ENCODE measurements at regions not wholly inside any gene's neighbourhood (a gene's known extent, or its start where the extent isn't known, plus 50 kb on each side); places are given as distances from the start of the nearest gene placed in this dataset.

GRCh38 chr6:167759912-167760311, 66.8 kb upstream of the AFDN start:
- H3K4me3 ChIP-seq (ENCODE audit: low read length) = no peak overlapping the region
- peaks cover 16% of the 10 kb centered on the region for H3K4me1 ChIP-seq (ENCODE audit: insufficient read depth, low read length)
- H3K27me3 ChIP-seq (ENCODE audit: insufficient read depth, low read length) = no peaks in the 10 kb centered on the region
- no peaks in the 10 kb centered on the region for H3K36me3 ChIP-seq (ENCODE audit: insufficient read depth, low read length)
- H3K9me3 ChIP-seq (ENCODE audit: low read length) = no peaks in the 10 kb centered on the region
- H2AFZ ChIP-seq (ENCODE audit: low read depth, low read length) = no peak overlapping the region

- Histone ChIP-seq H3K4me3 (ENCODE audit: low read length) (no peak overlapping the region), H3K27me3 (ENCODE audit: insufficient read depth, low read length) (no peaks in the 10 kb centered on the region), H3K36me3 (ENCODE audit: insufficient read depth, low read length) (no peaks in the 10 kb centered on the region), H3K9me3 (ENCODE audit: low read length) (no peaks in the 10 kb centered on the region), H2AFZ (ENCODE audit: low read depth, low read length) (no peak overlapping the region), H3K4me1 (ENCODE audit: insufficient read depth, low read length) (peaks cover 16% of the 10 kb centered on the region)
These were observed 65.5 kb upstream of the AFDN start for GRCh38 chr6:167760979-167761793.

GRCh38 chr6:167761794-167762258, 64.9 kb upstream of the AFDN start:
- Histone ChIP-seq H3K9me3 (ENCODE audit: low read length) (no peaks in the 10 kb centered on the region), H3K4me1 (ENCODE audit: insufficient read depth, low read length) (peaks cover 16% of the 10 kb centered on the region), H3K27me3 (ENCODE audit: insufficient read depth, low read length) (no peaks in the 10 kb centered on the region), H3K36me3 (ENCODE audit: insufficient read depth, low read length) (no peaks in the 10 kb centered on the region), H3K4me3 (ENCODE audit: low read length) (no peak overlapping the region), H2AFZ (ENCODE audit: low read depth, low read length) (no peak overlapping the region)

- Histone ChIP-seq H3K27me3 (ENCODE audit: insufficient read depth, low read length) (no peaks in the 10 kb centered on the region), H2AFZ (ENCODE audit: low read depth, low read length) (no peak overlapping the region), H3K36me3 (ENCODE audit: insufficient read depth, low read length) (no peaks in the 10 kb centered on the region), H3K9me3 (ENCODE audit: low read length) (no peaks in the 10 kb centered on the region), H3K4me3 (ENCODE audit: low read length) (no peak overlapping the region), H3K4me1 (ENCODE audit: insufficient read depth, low read length) (peaks cover 14% of the 10 kb centered on the region)
These were observed 64.3 kb upstream of the AFDN start for GRCh38 chr6:167762259-167762962.

- H3K27me3 ChIP-seq (ENCODE audit: insufficient read depth, low read length) = no peaks in the 10 kb centered on the region
- no peak overlapping the region for H3K4me3 ChIP-seq (ENCODE audit: low read length)
- peaks cover 14% of the 10 kb centered on the region for H3K4me1 ChIP-seq (ENCODE audit: insufficient read depth, low read length)
- H3K9me3 ChIP-seq (ENCODE audit: low read length) = no peaks in the 10 kb centered on the region
- H2AFZ ChIP-seq (ENCODE audit: low read depth, low read length) = no peak overlapping the region
- H3K36me3 ChIP-seq (ENCODE audit: insufficient read depth, low read length) = no peaks in the 10 kb centered on the region
These were observed 63.4 kb upstream of the AFDN start for GRCh38 chr6:167763056-167763944.

GRCh38 chr6:167764215-167764614, 62.5 kb upstream of the AFDN start:
- Histone ChIP-seq H3K4me3 (ENCODE audit: low read length) (no peak overlapping the region), H2AFZ (ENCODE audit: low read depth, low read length) (no peak overlapping the region), H3K27me3 (ENCODE audit: insufficient read depth, low read length) (no peaks in the 10 kb centered on the region), H3K9me3 (ENCODE audit: low read length) (no peaks in the 10 kb centered on the region), H3K4me1 (ENCODE audit: insufficient read depth, low read length) (peaks cover 14% of the 10 kb centered on the region), H3K36me3 (ENCODE audit: insufficient read depth, low read length) (no peaks in the 10 kb centered on the region)

- Histone ChIP-seq H2AFZ (ENCODE audit: low read depth, low read length) (no peak overlapping the region), H3K4me3 (ENCODE audit: low read length) (no peak overlapping the region), H3K36me3 (ENCODE audit: insufficient read depth, low read length) (no peaks in the 10 kb centered on the region), H3K27me3 (ENCODE audit: insufficient read depth, low read length) (no peaks in the 10 kb centered on the region), H3K9me3 (ENCODE audit: low read length) (no peaks in the 10 kb centered on the region), H3K4me1 (ENCODE audit: insufficient read depth, low read length) (peaks cover 14% of the 10 kb centered on the region)
These were observed 61.8 kb upstream of the AFDN start for GRCh38 chr6:167764713-167765479.

- Histone ChIP-seq H3K4me3 (ENCODE audit: low read length) (no peak overlapping the region), H2AFZ (ENCODE audit: low read depth, low read length) (no peak overlapping the region), H3K9me3 (ENCODE audit: low read length) (no peaks in the 10 kb centered on the region), H3K36me3 (ENCODE audit: insufficient read depth, low read length) (no peaks in the 10 kb centered on the region), H3K27me3 (ENCODE audit: insufficient read depth, low read length) (no peaks in the 10 kb centered on the region), H3K4me1 (ENCODE audit: insufficient read depth, low read length) (peaks cover 2% of the 10 kb centered on the region)
These were observed 59.6 kb upstream of the AFDN start for GRCh38 chr6:167766986-167767714.

GRCh38 chr6:167767715-167768107, 59.0 kb upstream of the AFDN start:
- no peaks in the 10 kb centered on the region for H3K36me3 ChIP-seq (ENCODE audit: insufficient read depth, low read length)
- no peaks in the 10 kb centered on the region for H3K4me1 ChIP-seq (ENCODE audit: insufficient read depth, low read length)
- no peaks in the 10 kb centered on the region for H3K27me3 ChIP-seq (ENCODE audit: insufficient read depth, low read length)
- H3K4me3 ChIP-seq (ENCODE audit: low read length) = no peak overlapping the region
- H3K9me3 ChIP-seq (ENCODE audit: low read length) = no peaks in the 10 kb centered on the region
- no peak overlapping the region for H2AFZ ChIP-seq (ENCODE audit: low read depth, low read length)

- no peaks in the 10 kb centered on the region for H3K9me3 ChIP-seq (ENCODE audit: low read length)
- no peak overlapping the region for H2AFZ ChIP-seq (ENCODE audit: low read depth, low read length)
- no peaks in the 10 kb centered on the region for H3K36me3 ChIP-seq (ENCODE audit: insufficient read depth, low read length)
- H3K4me3 ChIP-seq (ENCODE audit: low read length) = no peak overlapping the region
- H3K4me1 ChIP-seq (ENCODE audit: insufficient read depth, low read length) = no peaks in the 10 kb centered on the region
- H3K27me3 ChIP-seq (ENCODE audit: insufficient read depth, low read length) = no peaks in the 10 kb centered on the region
These were observed 58.1 kb upstream of the AFDN start for GRCh38 chr6:167768471-167769215.

GRCh38 chr6:167769408-167770190, 57.1 kb upstream of the AFDN start:
- Histone ChIP-seq H2AFZ (ENCODE audit: low read depth, low read length) (no peak overlapping the region), H3K4me3 (ENCODE audit: low read length) (no peak overlapping the region), H3K9me3 (ENCODE audit: low read length) (no peaks in the 10 kb centered on the region), H3K27me3 (ENCODE audit: insufficient read depth, low read length) (no peaks in the 10 kb centered on the region), H3K4me1 (ENCODE audit: insufficient read depth, low read length) (no peaks in the 10 kb centered on the region), H3K36me3 (ENCODE audit: insufficient read depth, low read length) (no peaks in the 10 kb centered on the region)

All from neuron (in vitro differentiated cells).